Effector memory CD4-positive, alpha-beta T cell (primary cell): ENCODE measurements at regions not wholly inside any gene's neighbourhood (a gene's known extent, or its start where the extent isn't known, plus 50 kb on each side); places are given as distances from the start of the nearest gene placed in this dataset.

Experiments used
- DNase-seq, 3 donors: peaks; one replicate each; pipeline ENCODE4 v3.0.0-alpha.2; 2020
- H3K27ac ChIP-seq: 2 replicates; pipeline ENCODE4 v1.7.0; 2013; ENCODE audit warnings: mild to moderate bottlenecking, low read length, moderate library complexity; ENCODE audit not compliant: insufficient read depth, poor library complexity, severe bottlenecking
- H3K27me3 ChIP-seq: replicated peaks from 2 replicates; pipeline ENCODE4 v1.7.0; 2013; ENCODE audit warnings: mild to moderate bottlenecking, low read length; ENCODE audit not compliant: insufficient read depth, control insufficient read depth, poor library complexity, severe bottlenecking
- H3K36me3 ChIP-seq: 2 replicates; pipeline ENCODE4 v1.7.0; 2013; ENCODE audit warnings: mild to moderate bottlenecking, low read length, moderate library complexity; ENCODE audit not compliant: control insufficient read depth, insufficient read depth
- H3K4me1 ChIP-seq: 2 replicates; pipeline ENCODE4 v1.7.0; 2013; ENCODE audit warnings: low read length, mild to moderate bottlenecking; ENCODE audit not compliant: control insufficient read depth, insufficient read depth, poor library complexity, severe bottlenecking
- H3K4me3 ChIP-seq: 2 replicates; pipeline ENCODE4 v1.7.0; 2013; ENCODE audit warnings: low read length, low read depth, mild to moderate bottlenecking; ENCODE audit not compliant: insufficient read depth, poor library complexity, severe bottlenecking
- H3K9me3 ChIP-seq: 2 replicates; pipeline ENCODE4 v1.7.0; 2013; ENCODE audit warnings: mild to moderate bottlenecking, low read length, moderate library complexity; ENCODE audit not compliant: control insufficient read depth

DNA sequence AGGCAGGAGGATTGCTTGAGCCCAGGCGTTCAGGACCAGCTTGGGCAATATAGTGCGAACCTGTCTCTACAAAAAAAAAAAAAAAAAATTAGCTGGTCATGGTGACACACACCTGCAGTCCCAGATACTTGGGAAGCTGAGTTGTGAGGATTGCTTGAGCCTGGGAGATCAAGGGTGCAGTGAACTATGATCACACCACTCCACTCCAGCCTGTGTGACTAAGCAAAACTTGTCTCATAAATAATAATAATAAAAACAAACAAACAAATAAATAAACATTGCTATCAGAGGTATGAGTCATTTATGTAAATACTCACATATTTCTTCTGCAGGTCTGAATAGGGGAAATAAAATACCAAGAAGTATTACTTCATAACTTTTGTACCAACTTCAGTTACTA is 1372.7 kb upstream of the AGA start:
- H3K36me3 ChIP-seq: no peaks in the 10 kb centered on the region
- H3K4me3 ChIP-seq: no peak overlapping the region
- no peaks in the 10 kb centered on the region for H3K27me3 ChIP-seq

GRCh38 chr4:178823673-178824295 is 1381.5 kb upstream of the AGA start:
- Histone ChIP-seq H3K27ac (no peak overlapping the region), H3K4me3 (no peak overlapping the region), H3K36me3 (no peaks in the 10 kb centered on the region), H3K9me3 (no peaks in the 10 kb centered on the region), H3K27me3 (no peaks in the 10 kb centered on the region), H3K4me1 (no peaks in the 10 kb centered on the region)
- DNase-seq: no peak

More for the DNA sequence above, 1372.7 kb upstream of the AGA start:
- DNase-seq: no peak
- Histone ChIP-seq H3K4me1 (no peaks in the 10 kb centered on the region), H3K27ac (no peak overlapping the region), H3K9me3 (no peaks in the 10 kb centered on the region)

DNA sequence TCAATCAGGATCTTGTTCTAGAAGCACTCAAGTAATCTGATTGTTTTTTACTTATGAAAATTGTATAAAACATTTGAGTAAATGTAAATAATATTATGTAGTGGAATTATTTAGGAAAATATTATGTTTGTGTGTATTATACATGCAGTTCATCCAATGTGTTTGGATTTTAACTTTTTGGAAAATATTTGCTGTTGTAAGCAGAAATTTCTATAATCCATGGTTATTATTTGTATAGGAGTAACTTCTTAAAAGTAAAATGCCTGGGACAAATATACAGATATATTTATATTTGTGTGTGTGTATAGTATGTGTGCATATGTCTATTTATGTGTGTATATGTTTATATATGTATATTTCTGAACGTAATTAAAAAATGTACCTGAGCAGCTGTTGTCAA is 1394.6 kb upstream of the AGA start:
- Histone ChIP-seq H3K4me1 (no peaks in the 10 kb centered on the region), H3K9me3 (no peaks in the 10 kb centered on the region), H3K36me3 (no peaks in the 10 kb centered on the region), H3K27ac (no peak overlapping the region), H3K27me3 (no peaks in the 10 kb centered on the region), H3K4me3 (no peak overlapping the region)
- DNase-seq: no peak

- Histone ChIP-seq H3K4me3 (no peak overlapping the region), H3K27me3 (no peaks in the 10 kb centered on the region), H3K36me3 (no peaks in the 10 kb centered on the region), H3K27ac (no peak overlapping the region), H3K9me3 (no peaks in the 10 kb centered on the region), H3K4me1 (no peaks in the 10 kb centered on the region)
- DNase-seq: no peak
These were observed 1396.5 kb upstream of the AGA start for GRCh38 chr4:178838776-178839175.

GRCh38 chr4:178856139-178856800 is 1414.0 kb upstream of the AGA start:
- Histone ChIP-seq H3K27ac (no peak overlapping the region), H3K4me1 (no peaks in the 10 kb centered on the region), H3K9me3 (no peaks in the 10 kb centered on the region), H3K4me3 (no peak overlapping the region), H3K36me3 (no peaks in the 10 kb centered on the region), H3K27me3 (no peaks in the 10 kb centered on the region)
- no peak for DNase-seq

GRCh38 chr4:178871476-178871875 is 1429.2 kb upstream of the AGA start:
- Histone ChIP-seq H3K27me3 (no peaks in the 10 kb centered on the region), H3K36me3 (no peaks in the 10 kb centered on the region), H3K4me3 (no peak overlapping the region), H3K4me1 (no peaks in the 10 kb centered on the region), H3K9me3 (no peaks in the 10 kb centered on the region), H3K27ac (no peak overlapping the region)
- DNase-seq: no peak

GRCh38 chr4:178881937-178882336 is 1439.7 kb upstream of the AGA start:
- no peak overlapping the region for H3K4me3 ChIP-seq
- no peak overlapping the region for H3K27ac ChIP-seq
- no peaks in the 10 kb centered on the region for H3K27me3 ChIP-seq
- no peak for DNase-seq
- H3K9me3 ChIP-seq: no peaks in the 10 kb centered on the region
- H3K4me1 ChIP-seq: no peaks in the 10 kb centered on the region
- no peaks in the 10 kb centered on the region for H3K36me3 ChIP-seq

GRCh38 chr4:178894126-178894525 is 1451.9 kb upstream of the AGA start:
- H3K36me3 ChIP-seq: no peaks in the 10 kb centered on the region
- no peak overlapping the region for H3K4me3 ChIP-seq
- no peak overlapping the region for H3K27ac ChIP-seq
- H3K27me3 ChIP-seq: no peaks in the 10 kb centered on the region
- no peaks in the 10 kb centered on the region for H3K9me3 ChIP-seq
- H3K4me1 ChIP-seq: no peaks in the 10 kb centered on the region
- no peak for DNase-seq

- Histone ChIP-seq H3K4me1 (no peaks in the 10 kb centered on the region), H3K9me3 (no peaks in the 10 kb centered on the region), H3K27ac (no peak overlapping the region), H3K4me3 (no peak overlapping the region), H3K36me3 (no peaks in the 10 kb centered on the region), H3K27me3 (no peaks in the 10 kb centered on the region)
- DNase-seq: no peak
These were observed 1456.8 kb upstream of the AGA start for GRCh38 chr4:178899084-178899483.

- no peaks in the 10 kb centered on the region for H3K27me3 ChIP-seq
- H3K9me3 ChIP-seq: no peaks in the 10 kb centered on the region
- H3K27ac ChIP-seq: no peak overlapping the region
- no peaks in the 10 kb centered on the region for H3K36me3 ChIP-seq
- no peak for DNase-seq
- no peak overlapping the region for H3K4me3 ChIP-seq
- no peaks in the 10 kb centered on the region for H3K4me1 ChIP-seq
These were observed 1475.5 kb upstream of the AGA start for GRCh38 chr4:178917756-178918155.
